ENCODE measurements at regions not wholly inside any gene's neighbourhood (a gene's known extent, or its start where the extent isn't known, plus 50 kb on each side); places are given as distances from the start of the nearest gene placed in this dataset.

DNA sequence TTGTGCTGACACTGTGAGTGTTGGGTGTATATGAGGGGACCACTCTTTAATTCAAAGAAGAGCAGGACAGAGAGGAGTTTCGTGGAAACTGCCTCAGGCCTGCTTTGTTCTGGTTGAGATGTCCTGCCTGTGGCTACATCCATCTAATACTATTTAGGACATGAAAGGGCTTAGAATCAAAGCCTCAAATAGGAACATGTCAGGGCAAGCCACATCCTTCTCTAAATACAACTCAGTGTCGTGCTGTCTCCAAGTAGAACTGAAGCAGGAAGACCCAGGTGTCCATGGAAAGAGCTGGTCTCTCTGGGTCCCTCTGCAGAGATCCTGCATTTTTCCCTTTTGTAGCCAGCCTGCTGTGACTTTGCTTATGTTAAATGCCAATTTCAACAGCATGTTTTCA, 156.2 kb upstream of the UMPS start (continued):
- TF ChIP-seq, protein P1, sequence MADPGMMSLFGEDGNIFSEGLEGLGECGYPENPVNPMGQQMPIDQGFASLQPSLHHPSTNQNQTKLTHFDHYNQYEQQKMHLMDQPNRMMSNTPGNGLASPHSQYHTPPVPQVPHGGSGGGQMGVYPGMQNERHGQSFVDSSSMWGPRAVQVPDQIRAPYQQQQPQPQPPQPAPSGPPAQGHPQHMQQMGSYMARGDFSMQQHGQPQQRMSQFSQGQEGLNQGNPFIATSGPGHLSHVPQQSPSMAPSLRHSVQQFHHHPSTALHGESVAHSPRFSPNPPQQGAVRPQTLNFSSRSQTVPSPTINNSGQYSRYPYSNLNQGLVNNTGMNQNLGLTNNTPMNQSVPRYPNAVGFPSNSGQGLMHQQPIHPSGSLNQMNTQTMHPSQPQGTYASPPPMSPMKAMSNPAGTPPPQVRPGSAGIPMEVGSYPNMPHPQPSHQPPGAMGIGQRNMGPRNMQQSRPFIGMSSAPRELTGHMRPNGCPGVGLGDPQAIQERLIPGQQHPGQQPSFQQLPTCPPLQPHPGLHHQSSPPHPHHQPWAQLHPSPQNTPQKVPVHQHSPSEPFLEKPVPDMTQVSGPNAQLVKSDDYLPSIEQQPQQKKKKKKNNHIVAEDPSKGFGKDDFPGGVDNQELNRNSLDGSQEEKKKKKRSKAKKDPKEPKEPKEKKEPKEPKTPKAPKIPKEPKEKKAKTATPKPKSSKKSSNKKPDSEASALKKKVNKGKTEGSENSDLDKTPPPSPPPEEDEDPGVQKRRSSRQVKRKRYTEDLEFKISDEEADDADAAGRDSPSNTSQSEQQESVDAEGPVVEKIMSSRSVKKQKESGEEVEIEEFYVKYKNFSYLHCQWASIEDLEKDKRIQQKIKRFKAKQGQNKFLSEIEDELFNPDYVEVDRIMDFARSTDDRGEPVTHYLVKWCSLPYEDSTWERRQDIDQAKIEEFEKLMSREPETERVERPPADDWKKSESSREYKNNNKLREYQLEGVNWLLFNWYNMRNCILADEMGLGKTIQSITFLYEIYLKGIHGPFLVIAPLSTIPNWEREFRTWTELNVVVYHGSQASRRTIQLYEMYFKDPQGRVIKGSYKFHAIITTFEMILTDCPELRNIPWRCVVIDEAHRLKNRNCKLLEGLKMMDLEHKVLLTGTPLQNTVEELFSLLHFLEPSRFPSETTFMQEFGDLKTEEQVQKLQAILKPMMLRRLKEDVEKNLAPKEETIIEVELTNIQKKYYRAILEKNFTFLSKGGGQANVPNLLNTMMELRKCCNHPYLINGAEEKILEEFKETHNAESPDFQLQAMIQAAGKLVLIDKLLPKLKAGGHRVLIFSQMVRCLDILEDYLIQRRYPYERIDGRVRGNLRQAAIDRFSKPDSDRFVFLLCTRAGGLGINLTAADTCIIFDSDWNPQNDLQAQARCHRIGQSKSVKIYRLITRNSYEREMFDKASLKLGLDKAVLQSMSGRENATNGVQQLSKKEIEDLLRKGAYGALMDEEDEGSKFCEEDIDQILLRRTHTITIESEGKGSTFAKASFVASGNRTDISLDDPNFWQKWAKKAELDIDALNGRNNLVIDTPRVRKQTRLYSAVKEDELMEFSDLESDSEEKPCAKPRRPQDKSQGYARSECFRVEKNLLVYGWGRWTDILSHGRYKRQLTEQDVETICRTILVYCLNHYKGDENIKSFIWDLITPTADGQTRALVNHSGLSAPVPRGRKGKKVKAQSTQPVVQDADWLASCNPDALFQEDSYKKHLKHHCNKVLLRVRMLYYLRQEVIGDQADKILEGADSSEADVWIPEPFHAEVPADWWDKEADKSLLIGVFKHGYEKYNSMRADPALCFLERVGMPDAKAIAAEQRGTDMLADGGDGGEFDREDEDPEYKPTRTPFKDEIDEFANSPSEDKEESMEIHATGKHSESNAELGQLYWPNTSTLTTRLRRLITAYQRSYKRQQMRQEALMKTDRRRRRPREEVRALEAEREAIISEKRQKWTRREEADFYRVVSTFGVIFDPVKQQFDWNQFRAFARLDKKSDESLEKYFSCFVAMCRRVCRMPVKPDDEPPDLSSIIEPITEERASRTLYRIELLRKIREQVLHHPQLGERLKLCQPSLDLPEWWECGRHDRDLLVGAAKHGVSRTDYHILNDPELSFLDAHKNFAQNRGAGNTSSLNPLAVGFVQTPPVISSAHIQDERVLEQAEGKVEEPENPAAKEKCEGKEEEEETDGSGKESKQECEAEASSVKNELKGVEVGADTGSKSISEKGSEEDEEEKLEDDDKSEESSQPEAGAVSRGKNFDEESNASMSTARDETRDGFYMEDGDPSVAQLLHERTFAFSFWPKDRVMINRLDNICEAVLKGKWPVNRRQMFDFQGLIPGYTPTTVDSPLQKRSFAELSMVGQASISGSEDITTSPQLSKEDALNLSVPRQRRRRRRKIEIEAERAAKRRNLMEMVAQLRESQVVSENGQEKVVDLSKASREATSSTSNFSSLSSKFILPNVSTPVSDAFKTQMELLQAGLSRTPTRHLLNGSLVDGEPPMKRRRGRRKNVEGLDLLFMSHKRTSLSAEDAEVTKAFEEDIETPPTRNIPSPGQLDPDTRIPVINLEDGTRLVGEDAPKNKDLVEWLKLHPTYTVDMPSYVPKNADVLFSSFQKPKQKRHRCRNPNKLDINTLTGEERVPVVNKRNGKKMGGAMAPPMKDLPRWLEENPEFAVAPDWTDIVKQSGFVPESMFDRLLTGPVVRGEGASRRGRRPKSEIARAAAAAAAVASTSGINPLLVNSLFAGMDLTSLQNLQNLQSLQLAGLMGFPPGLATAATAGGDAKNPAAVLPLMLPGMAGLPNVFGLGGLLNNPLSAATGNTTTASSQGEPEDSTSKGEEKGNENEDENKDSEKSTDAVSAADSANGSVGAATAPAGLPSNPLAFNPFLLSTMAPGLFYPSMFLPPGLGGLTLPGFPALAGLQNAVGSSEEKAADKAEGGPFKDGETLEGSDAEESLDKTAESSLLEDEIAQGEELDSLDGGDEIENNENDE (IDR thresholded peaks at IDR 0.05; ENCODE audit: insufficient replicate concordance, low read length): no peak
- TF ChIP-seq TAF7 (optimal IDR thresholded peaks at IDR 0.05; ENCODE audit: borderline replicate concordance, low read depth, low read length) (no peak), PHF8 (conservative IDR thresholded peaks at IDR 0.05; ENCODE audit: low read depth, low read length) (no peak), KDM5A (IDR thresholded peaks at IDR 0.05; ENCODE audit: low read length) (no peak), KDM4A (IDR thresholded peaks at IDR 0.05; ENCODE audit: low read depth, low read length, severe bottlenecking) (no peak), TEAD4 (IDR thresholded peaks at IDR 0.05; ENCODE audit: low read depth, low read length) (no peak)
